NB4 (cell line): ENCODE measurements at regions not wholly inside any gene's neighbourhood (a gene's known extent, or its start where the extent isn't known, plus 50 kb on each side); places are given as distances from the start of the nearest gene placed in this dataset.

ENCODE experiments used
- CTCF ChIP-seq: IDR thresholded peaks from one replicate; pipeline ENCODE4 v1.5.1; 2012; ENCODE audit warnings: low read depth, low read length
- MYC ChIP-seq: IDR thresholded peaks from 2 replicates; pipeline ENCODE4 v1.6.1; 2011; ENCODE audit warnings: low read depth, low read length
- POLR2A ChIP-seq: IDR thresholded peaks from 2 replicates; pipeline ENCODE4 v1.6.1; 2011; ENCODE audit warnings: mild to moderate bottlenecking; ENCODE audit not compliant: insufficient read length; ENCODE audit errors: extremely low read depth

GRCh38 chr6:76702187-76702586 is 629.7 kb upstream of the IMPG1 start:
- TF ChIP-seq POLR2A (no peak), CTCF (no peak), MYC (no peak)
